NCI-H69 (cell line): ENCODE measurements at regions not wholly inside any gene's neighbourhood (a gene's known extent, or its start where the extent isn't known, plus 50 kb on each side); places are given as distances from the start of the nearest gene placed in this dataset.

ENCODE experiments used
- DNase-seq: peaks from one replicate; lab custom pipeline; 2025; lab: John Stamatoyannopoulos, UW

DNA sequence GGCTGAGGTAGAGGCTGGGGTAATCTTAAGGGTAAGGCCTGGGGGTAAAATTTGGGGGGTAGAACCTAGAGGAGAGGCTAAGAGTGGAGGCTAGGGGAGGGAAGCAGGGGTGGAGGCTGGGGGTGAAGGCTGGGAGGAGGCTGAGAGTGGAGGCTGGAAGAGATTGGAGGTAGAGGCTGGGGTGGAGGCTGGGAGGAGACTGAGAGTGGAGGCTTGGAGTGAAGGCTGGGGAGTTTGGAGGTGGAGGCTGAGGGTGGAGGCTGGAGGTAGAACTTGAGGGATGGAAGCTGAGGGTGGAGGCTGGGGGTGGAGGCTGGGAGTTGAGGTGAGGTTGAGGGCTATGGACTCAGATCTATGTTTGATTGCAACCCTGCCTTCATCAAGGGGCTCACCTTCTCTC lies 333.6 kb downstream of the C16orf95 start:
- no peak for DNase-seq

DNA sequence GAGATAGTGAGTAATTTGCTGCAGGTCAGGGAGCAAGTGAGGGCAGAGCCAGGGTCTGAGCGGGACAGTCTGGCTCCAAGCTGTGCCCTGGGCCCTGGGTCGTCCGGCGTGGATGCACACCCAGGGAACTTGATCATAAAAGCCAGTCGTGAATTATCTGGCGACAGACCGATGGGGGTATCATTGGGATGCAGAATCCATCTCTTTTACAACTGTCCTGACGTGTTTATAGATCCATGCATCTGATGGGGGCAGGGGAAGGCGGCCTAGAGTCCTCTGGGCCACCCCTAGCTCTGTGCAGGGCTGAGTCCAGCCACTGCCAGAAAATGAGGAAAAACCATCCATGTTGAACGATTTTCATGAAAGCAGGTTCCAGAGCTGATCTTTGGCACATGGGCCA lies 332.8 kb downstream of the C16orf95 start:
- no peak for DNase-seq

DNA sequence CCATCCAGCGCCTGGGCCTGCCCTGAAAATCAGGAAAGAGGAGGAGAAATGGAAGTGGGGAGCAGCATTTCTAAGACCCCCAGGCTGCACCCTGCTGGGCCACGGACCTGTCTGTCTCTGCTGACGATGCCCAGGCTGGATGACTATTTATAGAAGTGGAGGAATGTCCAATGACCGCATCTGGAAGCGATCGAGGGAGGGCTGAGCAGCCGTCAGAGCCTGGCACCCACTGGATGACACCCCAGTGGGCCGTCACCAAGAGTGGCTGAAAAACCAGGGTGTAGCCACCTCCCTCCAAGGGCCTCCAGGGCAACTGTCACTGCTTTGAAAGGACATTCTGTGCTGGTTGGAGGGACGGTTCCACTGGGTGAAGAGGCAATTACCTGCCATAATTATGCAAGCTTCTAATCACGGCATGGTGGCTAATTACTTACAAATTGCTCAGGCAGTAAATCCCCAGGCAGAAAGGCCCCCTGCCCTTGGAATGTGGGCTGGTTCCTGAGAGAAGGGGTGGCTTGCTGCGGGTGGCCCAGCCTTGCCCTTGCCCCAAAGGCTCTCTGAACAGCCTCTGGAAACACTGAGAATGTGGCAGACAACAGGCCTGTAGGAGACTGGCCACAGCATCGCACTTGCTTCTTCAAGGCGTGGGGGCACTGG lies 332.1 kb downstream of the C16orf95 start:
- DNase-seq, result peak; percentile 11

GRCh38 chr16:86985648-86986015 lies 331.6 kb downstream of the C16orf95 start:
- DNase-seq, result no peak

DNA sequence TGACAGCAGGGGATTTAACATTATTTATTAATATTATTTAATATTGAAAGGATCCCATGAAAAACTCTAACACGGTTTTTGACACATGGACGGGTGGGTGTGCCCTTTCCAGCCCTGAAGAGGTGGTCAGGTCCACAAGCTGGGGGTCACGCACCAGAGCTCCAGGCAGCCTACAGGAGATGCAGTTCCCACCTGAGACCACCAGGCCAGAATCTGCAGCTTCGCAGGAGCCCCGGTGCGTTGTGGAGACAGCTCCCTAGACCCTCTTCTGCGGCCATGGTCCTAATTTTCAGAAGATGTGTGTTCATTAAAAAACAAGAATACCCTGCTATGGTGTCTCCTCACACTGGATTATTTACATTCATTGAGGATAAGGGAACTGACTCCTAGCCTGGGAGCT lies 331.1 kb downstream of the C16orf95 start:
- DNase-seq, result no peak

DNA sequence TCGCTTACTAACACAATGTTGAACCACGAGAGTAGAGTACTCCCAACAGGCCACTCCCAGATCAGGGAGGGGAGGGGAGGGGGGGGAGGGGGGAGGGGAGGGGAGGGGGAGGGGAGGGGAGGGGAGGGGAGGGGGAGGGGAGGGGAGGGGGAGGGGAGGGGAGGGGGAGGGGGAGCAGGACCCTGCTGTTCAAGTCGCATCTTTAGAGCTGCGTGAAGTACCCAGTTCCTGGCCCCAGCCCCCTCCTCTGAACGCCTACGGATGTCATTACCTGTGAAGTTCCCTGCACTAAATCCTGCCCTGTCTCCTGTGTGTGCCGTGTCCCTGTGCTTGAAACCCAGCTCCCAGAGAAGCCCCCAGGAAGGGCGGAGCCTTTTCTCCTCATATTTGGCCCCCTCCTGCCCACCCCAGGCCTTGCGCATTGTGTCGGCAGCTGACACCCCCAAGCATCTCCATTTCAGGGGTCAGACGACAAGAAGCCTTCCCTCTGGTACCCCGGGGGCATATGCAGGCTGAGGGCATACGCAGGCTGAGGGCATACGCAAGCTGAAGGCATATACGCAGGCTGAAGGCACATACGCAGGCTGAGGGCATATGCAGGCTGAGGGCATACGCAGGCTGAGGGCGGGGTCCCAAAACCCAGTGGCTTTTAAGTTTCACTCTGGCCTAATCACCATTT lies 330.2 kb downstream of the C16orf95 start:
- DNase-seq, result no peak

DNA sequence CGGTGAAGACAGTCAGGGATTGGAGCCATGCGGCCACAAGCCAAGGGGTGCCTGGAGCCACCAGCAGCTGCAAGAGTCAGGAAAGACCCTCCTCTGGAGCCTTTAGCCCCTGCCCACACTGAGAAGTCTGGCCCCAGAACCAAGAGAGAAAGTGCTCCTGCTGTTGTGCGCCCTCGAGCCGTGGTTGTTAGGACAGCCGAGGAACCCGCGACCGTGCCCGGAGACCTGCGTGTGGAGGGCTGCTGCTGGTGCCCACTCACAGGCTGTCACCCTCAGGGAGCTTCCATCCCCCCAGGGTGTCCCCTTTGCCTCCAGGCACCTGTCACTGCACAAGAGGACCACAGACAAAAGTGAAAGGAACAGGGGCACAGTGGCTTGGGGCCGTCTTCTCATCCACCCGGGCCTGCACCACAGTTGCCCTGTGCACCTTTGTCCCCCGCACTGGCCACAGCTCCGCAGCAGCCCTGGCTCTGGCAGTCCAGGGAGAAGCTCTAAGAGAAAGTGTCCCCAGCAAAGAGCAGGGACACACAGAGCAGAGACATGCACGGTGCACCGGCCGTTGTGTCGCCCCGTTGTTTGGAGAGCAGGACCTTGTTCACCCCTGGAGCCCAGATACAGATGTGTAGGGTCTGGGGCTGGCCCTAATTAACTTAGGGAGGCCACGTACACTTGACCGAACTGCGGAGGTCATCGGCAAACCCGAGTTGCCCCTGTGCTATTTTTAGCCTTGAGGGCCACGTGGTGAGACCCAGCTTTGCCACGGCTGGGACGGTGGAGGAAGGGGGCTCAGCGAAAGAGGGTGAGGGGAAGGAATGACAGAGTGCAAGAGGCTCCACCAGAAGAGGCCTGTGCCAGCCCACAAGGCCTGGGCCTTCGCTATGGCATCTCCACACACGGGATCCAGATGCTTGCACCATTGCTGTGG lies 329.2 kb downstream of the C16orf95 start:
- no peak for DNase-seq

DNA sequence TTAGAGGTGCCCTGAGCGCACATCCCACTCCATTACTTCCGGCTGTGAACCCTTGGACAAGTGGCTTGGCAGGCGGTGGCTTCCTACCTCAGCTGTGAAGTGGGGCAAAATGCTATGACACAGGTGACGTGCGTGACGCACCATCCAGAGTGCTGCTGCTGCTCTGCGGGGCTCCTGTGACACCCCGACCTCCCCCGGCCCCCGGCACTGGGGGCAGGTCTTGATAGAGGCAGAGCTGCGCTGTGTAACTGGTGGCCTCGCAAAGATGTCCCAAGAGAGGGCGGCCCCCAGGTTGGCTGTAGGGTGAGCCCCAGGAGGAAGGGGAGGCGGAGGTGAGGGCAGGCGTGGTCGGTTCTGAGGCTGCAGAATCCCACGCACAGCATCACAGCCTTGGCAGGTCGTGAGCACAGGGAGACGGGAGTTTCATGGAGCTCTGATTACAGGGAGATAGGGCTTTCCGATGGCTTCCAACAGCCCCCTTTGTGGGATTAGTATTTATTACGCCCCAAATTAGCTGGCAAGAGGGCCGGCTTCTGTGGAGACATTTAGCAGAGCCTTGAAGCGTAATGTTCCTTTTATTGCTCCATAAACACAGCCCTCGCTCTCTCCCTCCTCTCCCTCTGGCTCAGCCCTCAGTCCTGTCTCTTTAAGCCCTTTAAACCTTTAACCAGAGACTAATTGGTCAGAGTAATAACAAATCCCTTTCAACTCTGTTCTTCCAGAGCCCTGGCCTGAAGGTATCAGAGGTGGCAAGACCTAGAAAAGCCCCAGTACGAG lies 328.1 kb downstream of the C16orf95 start:
- DNase-seq, result no peak

DNA sequence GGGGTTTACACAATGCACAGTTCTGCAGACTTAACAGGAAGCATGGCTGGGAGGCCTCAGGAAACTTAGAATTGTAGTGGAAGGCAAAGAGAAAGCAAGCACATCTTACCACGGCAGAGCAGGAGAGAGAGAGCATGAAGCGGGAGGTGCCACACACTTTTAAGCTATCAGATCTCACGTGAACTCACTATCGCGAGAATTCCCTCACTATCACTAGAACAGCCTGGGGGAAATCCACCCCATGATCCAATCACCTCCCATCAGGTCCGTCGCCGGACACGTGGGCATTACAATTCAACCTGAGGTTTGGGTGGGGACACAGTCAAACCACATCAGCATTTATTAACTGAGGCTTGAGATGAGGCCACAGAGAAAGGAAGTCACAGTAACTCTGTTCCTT lies 326.7 kb downstream of the C16orf95 start:
- no peak for DNase-seq

DNA sequence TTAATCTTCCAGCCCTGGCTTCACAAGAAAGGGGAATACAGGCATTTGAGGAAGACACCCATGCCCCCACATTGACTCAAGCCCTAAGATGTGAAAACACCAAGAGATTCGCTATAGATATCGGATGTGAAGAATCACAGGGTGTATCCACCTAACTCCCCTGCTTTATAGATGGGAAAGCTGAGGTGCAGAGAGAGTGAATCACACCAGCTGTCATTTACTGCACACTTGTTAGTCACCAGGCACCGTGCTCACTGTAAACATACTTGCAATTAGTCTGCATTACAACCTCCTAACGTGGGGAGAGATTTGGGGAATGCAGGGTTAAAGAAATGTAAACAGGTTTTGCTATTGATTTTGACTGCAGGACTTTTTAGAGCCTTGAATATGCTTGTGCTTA lies 325.5 kb downstream of the C16orf95 start:
- DNase-seq, result no peak

- DNase-seq, result no peak
Measured at GRCh38 chr16:86992587-86992986, 324.6 kb downstream of the C16orf95 start.

- DNase-seq, result no peak
Measured at GRCh38 chr16:86993426-86994110, 323.6 kb downstream of the C16orf95 start.

DNA sequence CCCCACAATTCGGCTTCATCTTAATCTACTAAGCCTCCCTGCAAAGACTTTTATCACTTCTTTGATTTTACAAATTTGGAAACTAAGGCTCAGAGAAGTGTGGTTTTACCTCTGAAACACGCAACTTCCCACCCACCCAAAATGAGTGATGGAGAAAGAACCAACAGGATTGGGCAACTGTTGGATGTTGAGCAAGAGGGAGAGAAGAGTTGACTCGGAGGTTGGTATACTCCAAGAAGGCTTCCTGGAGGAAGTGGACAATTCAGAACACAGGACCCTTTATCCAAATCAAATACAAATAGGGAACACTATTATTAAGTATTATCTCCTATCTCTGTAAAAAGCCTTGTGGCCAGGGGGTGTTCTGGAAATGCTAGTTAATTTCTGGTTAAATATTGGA lies 323.0 kb downstream of the C16orf95 start:
- DNase-seq, result no peak

GRCh38 chr16:86994651-86995171 lies 322.5 kb downstream of the C16orf95 start:
- DNase-seq, result no peak

GRCh38 chr16:86995456-86995855 lies 321.7 kb downstream of the C16orf95 start:
- no peak for DNase-seq

GRCh38 chr16:86996081-86996480 lies 321.1 kb downstream of the C16orf95 start:
- DNase-seq, result no peak

GRCh38 chr16:86997058-86997457 lies 320.1 kb downstream of the C16orf95 start:
- DNase-seq, result no peak

- no peak for DNase-seq
Measured at GRCh38 chr16:86998196-86999001, 318.8 kb downstream of the C16orf95 start.

DNA sequence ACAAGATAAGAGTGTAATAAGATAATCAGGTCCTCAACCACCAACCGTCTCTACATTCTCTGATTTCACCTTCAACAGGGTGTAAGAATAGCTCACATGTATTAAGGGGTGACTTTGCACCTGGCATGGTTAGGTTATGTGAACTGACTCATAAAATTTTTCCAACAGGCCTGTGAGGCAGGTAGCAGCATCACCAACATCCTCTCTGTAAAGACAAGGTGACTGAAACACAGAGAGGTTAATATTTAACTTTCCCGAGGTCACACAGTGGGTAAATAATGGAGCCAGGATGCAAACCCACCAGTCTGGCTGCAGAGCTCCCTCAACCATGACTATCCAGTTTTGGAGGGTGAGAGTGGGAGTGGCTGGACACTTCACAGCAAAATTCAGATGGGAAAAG lies 317.2 kb downstream of the C16orf95 start:
- DNase-seq, result no peak

DNA sequence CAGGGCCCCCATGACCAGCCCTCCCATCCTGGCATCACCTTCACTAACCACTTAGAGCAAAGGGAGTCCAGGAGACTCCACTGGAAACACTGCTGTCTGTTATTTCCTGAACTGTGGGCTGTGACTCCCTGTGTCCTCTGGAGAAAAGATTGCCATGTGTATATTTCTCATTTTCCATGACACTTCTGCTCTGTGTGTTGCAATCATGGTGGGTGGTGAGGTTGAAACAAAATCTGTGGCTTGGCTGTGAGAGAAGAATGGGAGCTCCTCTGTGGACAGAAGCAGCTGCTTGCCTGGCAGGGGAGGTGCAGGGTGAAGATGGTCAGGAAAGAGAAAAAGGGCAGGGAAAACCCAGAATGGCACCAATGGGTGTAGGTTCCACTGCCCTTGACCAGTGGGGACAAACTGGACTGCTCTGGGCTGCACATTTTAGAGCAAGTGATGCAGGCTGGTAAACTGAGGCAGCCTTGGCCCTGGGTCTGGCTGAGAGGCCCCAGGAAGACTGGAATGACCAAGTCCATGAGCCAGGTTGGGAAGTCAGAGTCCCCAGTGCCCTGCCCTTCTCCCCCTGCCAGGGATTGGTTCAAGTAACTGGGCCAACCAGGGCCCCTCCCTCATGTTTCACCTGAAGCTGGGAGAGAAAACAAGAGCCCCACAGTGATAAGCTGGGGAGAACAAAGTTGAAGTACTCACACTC lies 314.3 kb downstream of the C16orf95 start:
- DNase-seq, result no peak
